ENCODE measurements at regions not wholly inside any gene's neighbourhood (a gene's known extent, or its start where the extent isn't known, plus 50 kb on each side); places are given as distances from the start of the nearest gene placed in this dataset.
"Not testable (repeated sequence)": the region's sequence is repeated elsewhere in the genome, so short reads cannot be mapped to it uniquely, and the experiment has no call there.

- DNase-seq = no peak
Measured at GRCh38 chr9:18036422-18037187, 437.3 kb upstream of the ADAMTSL1 start.

DNA sequence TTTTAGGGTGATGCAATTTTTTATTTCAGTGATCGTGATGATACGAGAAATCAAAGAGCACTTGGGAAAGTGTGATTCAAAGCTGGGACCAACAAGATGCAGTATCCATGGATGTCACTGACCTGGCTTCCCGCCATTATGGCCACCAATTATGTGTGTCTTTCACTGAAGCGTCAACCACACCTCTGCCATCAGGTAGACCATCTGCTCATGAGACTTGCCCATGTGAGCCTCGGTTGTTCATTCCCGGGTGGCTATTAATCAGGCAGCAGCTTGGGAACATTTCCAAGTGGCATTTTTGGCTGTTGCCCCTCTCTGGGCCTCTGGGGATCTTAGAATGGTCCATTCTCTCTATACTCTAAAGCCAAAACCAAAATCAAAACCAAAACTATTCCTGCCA, 436.0 kb upstream of the ADAMTSL1 start:
- no peak for DNase-seq

- no peak for DNase-seq
Measured at GRCh38 chr9:18040327-18040726, 433.6 kb upstream of the ADAMTSL1 start.

DNA sequence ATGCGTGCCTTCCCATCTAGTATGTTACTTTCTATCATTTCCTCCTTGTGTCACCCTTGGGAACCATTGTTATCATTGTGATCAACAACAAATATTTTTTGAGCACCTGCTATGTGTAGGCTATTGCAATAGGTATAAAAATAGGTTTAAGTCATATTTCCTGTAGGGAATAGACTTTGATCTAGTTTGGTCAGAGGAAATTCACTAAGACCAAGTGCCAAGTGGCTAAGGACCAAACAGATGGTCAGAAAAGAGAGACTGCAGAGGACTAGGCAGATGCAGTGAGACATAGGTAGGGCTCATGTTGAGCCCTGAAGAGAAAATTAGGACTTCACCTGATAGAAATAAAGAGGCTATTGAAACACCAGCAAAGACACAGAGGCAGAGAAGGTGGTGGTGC, 430.0 kb upstream of the ADAMTSL1 start:
- no peak for DNase-seq

GRCh38 chr9:18045326-18045725, 428.6 kb upstream of the ADAMTSL1 start:
- no peak for DNase-seq

GRCh38 chr9:18046068-18046467, 427.9 kb upstream of the ADAMTSL1 start:
- DNase-seq = no peak

- DNase-seq = no peak
Measured at GRCh38 chr9:18051638-18052037, 422.3 kb upstream of the ADAMTSL1 start.

- no peak for DNase-seq
Measured at GRCh38 chr9:18052060-18052459, 421.9 kb upstream of the ADAMTSL1 start.

DNA sequence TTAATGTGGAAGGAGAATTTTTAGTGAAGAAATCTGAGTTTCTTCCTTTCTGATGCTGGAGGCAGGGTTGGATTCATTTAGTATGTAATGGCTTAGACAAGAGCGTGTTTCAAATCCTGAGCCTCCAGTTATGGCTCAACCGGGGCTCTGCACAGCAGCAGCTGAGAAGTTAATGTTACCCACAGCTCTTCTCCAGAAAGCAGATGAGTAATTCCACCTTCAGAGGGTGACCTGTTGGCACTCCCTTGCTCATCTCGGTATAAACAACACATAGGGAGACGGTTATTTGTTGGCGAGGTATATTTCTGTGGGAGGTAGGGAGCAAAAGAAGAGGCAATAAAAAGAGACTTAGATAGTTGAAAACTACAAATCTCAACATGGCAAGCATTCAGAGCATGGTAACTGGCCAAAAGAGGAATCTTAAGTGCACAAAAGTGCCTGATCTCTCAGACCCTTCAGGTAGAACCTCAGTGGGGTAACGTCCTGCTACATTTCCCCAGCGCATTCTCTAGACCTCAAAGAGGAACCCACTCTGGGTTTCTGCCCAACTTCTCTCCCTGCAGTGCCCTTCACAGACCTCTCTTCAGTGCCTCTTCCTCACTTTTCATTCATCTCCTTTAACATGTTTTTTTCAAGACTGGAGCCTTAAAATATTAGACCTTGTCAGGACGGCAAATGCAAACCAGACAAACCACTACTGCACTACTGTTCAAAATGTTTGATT, 417.5 kb upstream of the ADAMTSL1 start:
- DNase-seq = no peak

DNA sequence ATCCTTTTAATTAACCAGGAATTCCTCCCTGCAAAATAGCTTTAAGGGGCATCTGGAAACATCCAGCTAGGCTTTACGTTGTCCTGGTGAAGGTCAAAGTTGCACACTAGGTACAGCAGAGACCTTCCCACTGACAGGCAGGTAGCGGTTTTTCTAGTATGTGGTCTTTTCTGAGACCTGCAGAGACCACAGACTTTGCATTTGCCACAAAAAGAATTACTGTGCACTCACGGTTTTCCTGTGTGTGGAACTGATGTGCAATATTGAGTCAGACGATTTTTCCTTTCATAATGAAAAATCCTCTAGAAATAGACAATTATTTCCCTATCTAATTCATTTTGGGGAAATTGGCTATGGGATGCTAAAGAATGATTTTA, 417.0 kb upstream of the ADAMTSL1 start:
- DNase-seq = no peak

DNA sequence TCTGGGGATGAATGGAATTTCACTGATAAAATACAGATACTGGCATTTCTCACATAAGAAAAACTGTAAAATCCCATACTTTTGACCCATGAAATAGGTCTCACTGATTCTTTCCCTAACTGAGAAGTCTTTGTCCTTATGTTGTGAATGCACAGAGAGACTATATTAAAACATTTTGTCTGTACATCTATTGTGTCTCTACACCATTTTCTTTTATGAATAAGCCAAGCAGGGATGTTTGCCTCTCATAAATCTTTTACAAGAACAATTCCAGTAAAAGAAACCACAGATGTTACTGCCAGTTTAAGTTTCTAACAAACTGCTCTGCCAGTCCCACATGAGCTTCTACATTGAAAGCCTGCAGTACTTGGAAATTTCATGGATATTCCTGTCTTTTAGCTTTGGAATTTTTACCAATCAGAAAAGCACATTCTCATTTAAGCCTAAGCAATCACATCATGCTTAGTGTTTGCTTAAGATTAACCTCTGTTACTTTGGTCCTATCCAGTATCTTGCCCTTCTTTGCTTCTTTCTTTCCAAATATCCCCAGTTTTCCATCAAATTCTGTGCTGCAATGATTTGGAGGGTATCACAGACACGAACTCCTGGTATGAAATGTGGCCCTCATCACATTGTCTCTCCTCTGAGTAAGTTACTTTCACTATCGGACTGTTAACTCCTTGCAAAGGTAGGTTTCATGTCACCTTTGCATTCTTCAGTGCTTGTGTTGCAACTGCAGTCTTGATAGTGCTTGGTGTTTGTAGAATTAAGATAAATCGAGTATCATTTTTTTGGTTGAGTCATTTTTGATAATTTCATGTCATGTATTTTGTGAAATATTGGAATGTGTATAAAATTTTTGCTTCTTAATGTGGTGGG, 415.1 kb upstream of the ADAMTSL1 start:
- DNase-seq = no peak

DNA sequence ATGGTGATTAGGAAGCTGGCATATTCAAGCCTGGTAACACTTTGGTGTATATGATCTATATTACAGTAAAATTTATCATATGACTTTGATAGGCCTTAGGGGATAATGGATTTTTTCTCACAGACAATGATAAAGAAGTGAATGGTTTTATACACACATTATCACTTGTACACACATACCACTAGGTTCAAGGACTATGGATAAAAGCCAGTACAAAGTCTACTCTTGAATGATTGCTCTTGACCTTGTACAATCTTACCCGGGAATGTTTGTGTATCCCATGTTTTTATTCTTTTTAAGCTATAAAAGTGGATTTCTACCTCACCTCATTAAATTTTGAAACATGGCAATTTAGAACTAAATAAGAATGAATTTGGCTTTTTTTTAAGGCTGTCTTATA, 414.5 kb upstream of the ADAMTSL1 start:
- no peak for DNase-seq

- DNase-seq = no peak
Measured at GRCh38 chr9:18060269-18060934, 413.6 kb upstream of the ADAMTSL1 start.

GRCh38 chr9:18061332-18061731, 412.6 kb upstream of the ADAMTSL1 start:
- DNase-seq = no peak

- no peak for DNase-seq
Measured at GRCh38 chr9:18061856-18062255, 412.1 kb upstream of the ADAMTSL1 start.

DNA sequence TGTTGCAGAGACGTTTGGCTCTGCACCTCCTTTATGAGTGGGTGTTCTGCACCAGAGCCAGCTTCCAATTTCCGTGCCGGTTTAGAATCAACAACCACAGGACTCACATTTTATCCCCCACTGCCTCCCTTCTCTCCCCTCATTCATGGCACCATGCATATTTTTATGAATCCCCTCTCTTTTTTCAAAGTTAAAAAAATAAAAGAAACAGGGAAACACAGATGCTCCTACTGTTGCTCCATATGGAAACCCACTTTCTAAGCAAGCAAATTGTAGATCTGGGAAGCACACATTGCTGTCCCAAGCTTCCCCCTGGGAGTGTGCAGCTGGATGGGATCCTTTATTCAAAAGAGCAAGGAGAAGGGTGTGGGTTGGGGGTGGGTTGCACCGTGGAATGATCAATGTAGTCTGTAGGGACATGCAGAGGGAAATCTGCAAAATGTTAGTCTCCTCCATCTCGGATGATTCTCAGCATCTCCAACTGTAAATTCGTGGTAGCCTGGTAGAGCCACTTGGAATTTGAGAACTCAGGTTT, 410.0 kb upstream of the ADAMTSL1 start:
- no peak for DNase-seq

GRCh38 chr9:18066608-18067007, 407.3 kb upstream of the ADAMTSL1 start:
- DNase-seq = not testable (repeated sequence)

DNA sequence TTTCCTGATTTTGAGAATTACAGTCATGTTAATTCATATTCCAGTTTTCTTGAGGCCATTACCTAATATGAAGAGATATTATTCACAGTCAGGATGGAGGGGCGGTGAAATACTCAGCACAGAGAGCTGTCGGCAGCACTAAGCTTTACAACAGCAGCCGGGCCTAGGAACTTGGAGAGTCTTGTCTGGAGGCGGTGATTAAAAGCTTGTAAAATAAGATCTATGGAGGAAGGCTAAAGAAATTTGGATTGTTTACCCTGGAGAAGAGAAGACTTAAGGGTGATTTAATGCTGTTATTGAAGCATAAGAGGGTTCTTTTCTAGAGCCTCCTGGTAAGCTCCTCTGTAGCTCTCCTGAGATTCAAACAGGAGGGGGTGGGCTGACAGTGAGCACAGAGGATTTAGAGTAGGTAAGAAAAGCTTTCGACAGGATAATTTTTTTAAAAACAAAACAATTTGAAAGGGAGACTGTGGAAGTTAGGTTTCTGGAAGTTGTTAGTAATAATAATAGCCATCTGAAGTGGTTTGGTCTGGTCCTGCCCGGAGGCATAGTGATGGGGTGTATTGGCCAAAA, 406.3 kb upstream of the ADAMTSL1 start:
- no peak for DNase-seq

DNA sequence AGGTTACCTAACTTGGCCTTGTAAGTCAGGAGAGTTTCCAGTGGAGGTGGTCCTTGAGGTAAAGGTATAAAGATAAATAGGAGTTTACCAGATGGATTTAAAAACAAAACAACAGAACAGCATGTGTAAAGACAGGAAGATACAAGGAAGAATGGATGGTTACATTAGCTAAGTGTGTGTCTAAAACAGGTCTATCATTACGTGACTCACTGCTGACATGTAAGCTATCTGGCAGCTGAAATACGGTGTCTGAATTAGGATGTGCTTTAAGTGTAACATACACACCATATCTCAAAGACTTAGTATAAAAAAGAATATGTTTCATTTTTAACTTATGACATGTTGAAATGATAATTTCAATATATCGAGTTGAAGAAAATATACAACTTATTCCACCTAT, 405.1 kb upstream of the ADAMTSL1 start:
- no peak for DNase-seq

DNA sequence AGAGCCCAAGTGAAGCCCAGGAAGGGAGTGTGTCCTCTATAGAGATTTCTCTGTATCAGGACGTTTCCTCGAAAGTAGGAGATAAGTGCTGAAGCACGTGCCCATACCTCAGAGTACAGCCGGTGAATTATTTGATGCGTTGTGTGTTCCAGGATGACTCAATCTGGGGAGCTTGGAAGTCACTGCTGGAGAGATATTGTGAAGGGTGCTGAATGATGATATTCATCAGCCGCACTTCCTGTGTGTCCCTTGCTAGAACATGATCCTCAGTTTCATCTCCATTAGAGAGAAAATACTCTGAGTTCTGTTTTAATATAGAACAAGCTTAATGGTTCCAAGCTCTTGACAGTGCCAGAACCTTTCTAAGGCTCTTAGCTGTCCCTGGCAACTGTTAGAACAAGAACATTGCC, 402.3 kb upstream of the ADAMTSL1 start:
- DNase-seq = no peak

DNA sequence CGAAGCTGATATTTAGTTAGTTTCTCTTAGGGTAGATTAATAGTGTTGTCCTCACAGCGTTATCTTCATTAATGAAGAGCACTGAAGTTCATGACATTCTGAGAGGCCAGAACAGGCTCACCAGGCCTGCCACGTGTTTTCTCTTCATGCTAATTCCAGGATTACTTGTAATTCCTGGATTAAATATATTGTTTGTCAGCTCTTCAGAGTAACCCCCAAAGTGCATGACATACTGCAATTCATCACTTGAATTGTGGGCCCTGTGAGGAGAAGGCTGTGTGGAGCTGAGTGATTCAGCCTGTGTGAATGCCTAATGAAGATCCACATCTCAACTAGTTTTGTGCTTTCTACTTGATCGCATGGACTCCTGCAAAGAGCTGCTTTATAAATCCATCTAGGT, 401.0 kb upstream of the ADAMTSL1 start:
- DNase-seq = no peak

DNA sequence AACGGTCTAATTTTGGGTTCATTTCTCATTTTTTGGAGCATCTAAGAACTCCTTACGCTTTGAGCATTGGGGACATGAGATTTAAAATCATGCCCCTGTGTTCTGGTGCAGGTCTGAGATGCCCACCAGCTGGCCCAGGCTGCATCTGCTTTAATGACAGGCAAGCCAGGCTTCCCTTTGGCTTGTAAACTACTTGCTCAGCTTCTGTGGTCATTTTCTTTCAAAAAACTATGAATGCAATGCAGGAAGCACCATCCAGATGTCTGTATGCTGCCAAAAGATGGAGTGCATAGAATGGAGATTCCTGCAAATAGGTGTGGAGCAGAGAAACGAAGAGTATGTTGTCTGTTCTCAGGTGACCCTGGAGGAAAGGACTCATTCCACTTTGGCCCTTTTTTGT, 399.9 kb upstream of the ADAMTSL1 start:
- no peak for DNase-seq
